Stomach (tissue), 8 donors: ENCODE measurements at regions not wholly inside any gene's neighbourhood (a gene's known extent, or its start where the extent isn't known, plus 50 kb on each side); places are given as distances from the start of the nearest gene placed in this dataset.

ENCODE experiments used
- DNase-seq, 2 donors: peaks; one replicate each; pipeline versions ENCODE4 v3.0.0 to v3.0.0-alpha.2; 2013 to 2019
- H3K27ac ChIP-seq, 5 donors: fragments of 200-600 bp in 4 of 5; sonication (generic) in 4 of 5; one replicate each; pipeline ENCODE4 v1.5.1; 2013 to 2019; ENCODE audit warnings: mild to moderate bottlenecking in 1 of 5, moderate library complexity in 1 of 5
- H3K27me3 ChIP-seq, 3 donors: fragments of 200-600 bp; sonication (generic); one replicate each; pipeline ENCODE4 v1.5.1; 2017 to 2019; ENCODE audit warnings: mixed run types in 1 of 3
- H3K36me3 ChIP-seq, 4 donors: fragments of 200-600 bp; sonication (generic); 1 replicate in 3 of 4; 2 replicates in 1 of 4; pipeline ENCODE4 v1.5.1; 2016 to 2019
- H3K4me1 ChIP-seq, 4 donors: fragments of 200-600 bp; sonication (generic); one replicate each; pipeline ENCODE4 v1.5.1; 2016 to 2019
- H3K4me3 ChIP-seq, 4 donors: fragments of 200-600 bp; sonication (generic) in 3 of 4; one replicate each; pipeline ENCODE4 v1.5.1; 2016 to 2019; ENCODE audit warnings: mild to moderate bottlenecking in 1 of 4
- H3K9me3 ChIP-seq, 4 donors: fragments of 200-600 bp; sonication (generic); one replicate each; pipeline ENCODE4 v1.5.1; 2016 to 2019
- CTCF ChIP-seq, 7 experiments: fragments of 450-650 bp in 4 of 7; fragments of 200-600 bp in 3 of 7; sonication (generic) in 3 of 7; IDR thresholded peaks; one replicate each; pipeline ENCODE4 v1.5.1; 2016 to 2019; ENCODE audit warnings: antibody characterized with exemption in 7 of 7, control low read depth in 2 of 7, mild to moderate bottlenecking in 1 of 7
- EP300 ChIP-seq: sonication (generic); formaldehyde crosslinking; IDR thresholded peaks from one replicate; pipeline ENCODE4 v1.6.1; 2017; ENCODE audit warnings: antibody characterized with exemption
- POLR2A ChIP-seq, 4 donors: fragments of 450-650 bp; IDR thresholded peaks; one replicate each; pipeline ENCODE4 v1.6.1; 2016; ENCODE audit warnings: antibody characterized with exemption in 4 of 4, control low read depth in 2 of 4, mild to moderate bottlenecking in 1 of 4, moderate library complexity in 1 of 4
- POLR2AphosphoS5 ChIP-seq, 3 donors: sonication (generic); formaldehyde crosslinking; IDR thresholded peaks; one replicate each; pipeline ENCODE4 v1.6.1; 2016; ENCODE audit warnings: antibody characterized with exemption in 3 of 3
- WGBS, 5 donors: extraction: QIAGEN DNeasy Blood & Tissue Kit in 3 of 5; methylation state at CpG; one replicate each; pipeline versions ENCODE4 v1.1.5 to v1.1.7; 2013 to 2018; 5-methylcytosine and 5-hydroxymethylcytosine counted together
- intact Hi-C: fragments of 100-400 bp; cut with DNase I; formaldehyde crosslinking; loops from one replicate; pipeline ENCODE4 v1.15.1; 2023; ENCODE audit warnings: low total_unique reads
- small RNA-seq, 4 donors: library from RNA; depleted of rRNA; stranded (forward); fragments of <200 nt; gene quantifications; one replicate each; pipeline ENCODE3, GENCODE V24; 2016
- donor health status: healthy with polysubstance abuse.
- donor health status: Bipolar disorder and iron deficiency.
- donor health status: healthy.

- Histone ChIP-seq H3K4me1 (peaks cover 0 to 21% (median 9%) of the 10 kb centered on the region in 4 donors), H3K27ac (no peak overlapping the region), H3K27me3 (no peaks in the 10 kb centered on the region), H3K9me3 (no peaks in the 10 kb centered on the region), H3K4me3 (no peak overlapping the region), H3K36me3 (no peaks in the 10 kb centered on the region)
- TF ChIP-seq CTCF (IDR thresholded peaks at IDR 0.05) (no peak), POLR2AphosphoS5 (IDR thresholded peaks at IDR 0.05) (no peak), EP300 (no peak), POLR2A (IDR thresholded peaks at IDR 0.05) (no peak)
- WGBS, 5 donors = 65 to 83% (median 78%) methylated on average over 1 of the region's 1 CpG
- no peak for DNase-seq
- intact Hi-C loops = no loop called here
Observed at GRCh38 chr4:119678761-119679160, 50.2 kb upstream of the PDE5A start.

Small RNA genes lying in the stretch of these regions (small RNA-seq; reads per million reads assigned to genes)
- gene RF00019 = 0 reads per million in 4 donors
